ENCODE measurements at regions not wholly inside any gene's neighbourhood (a gene's known extent, or its start where the extent isn't known, plus 50 kb on each side); places are given as distances from the start of the nearest gene placed in this dataset.

DNA sequence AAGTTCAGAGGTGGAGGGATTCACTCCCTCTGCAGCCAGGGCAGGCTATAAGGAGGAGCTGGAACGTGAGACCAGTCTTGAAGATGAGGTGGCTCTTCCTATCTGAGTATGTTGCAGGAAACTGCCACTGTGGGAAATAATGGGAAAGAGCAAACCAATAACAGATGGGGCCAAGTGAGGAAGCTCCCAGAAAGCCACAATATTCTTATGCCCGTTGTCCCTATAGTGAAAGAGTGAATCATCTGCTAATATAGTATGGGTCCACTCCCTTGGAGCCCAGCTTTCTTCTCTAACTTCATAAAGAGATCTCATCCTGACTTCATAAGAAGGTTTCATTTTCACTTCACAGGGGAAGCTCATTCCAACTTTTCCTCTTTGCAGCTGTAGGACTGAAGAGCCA, 206.4 kb downstream of the BLID start:
- TF ChIP-seq, protein P1, sequence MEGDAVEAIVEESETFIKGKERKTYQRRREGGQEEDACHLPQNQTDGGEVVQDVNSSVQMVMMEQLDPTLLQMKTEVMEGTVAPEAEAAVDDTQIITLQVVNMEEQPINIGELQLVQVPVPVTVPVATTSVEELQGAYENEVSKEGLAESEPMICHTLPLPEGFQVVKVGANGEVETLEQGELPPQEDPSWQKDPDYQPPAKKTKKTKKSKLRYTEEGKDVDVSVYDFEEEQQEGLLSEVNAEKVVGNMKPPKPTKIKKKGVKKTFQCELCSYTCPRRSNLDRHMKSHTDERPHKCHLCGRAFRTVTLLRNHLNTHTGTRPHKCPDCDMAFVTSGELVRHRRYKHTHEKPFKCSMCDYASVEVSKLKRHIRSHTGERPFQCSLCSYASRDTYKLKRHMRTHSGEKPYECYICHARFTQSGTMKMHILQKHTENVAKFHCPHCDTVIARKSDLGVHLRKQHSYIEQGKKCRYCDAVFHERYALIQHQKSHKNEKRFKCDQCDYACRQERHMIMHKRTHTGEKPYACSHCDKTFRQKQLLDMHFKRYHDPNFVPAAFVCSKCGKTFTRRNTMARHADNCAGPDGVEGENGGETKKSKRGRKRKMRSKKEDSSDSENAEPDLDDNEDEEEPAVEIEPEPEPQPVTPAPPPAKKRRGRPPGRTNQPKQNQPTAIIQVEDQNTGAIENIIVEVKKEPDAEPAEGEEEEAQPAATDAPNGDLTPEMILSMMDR (IDR thresholded peaks at IDR 0.05), result no peak
- TF ChIP-seq POLR2A (IDR thresholded peaks at IDR 0.05), result no peak
